H1 (cell line): ENCODE measurements at regions not wholly inside any gene's neighbourhood (a gene's known extent, or its start where the extent isn't known, plus 50 kb on each side); places are given as distances from the start of the nearest gene placed in this dataset. TPM values are rescaled to one million over a fixed set of nuclear protein-coding genes. Genes with fewer than 3 reads are reported as not detected.

Experiments
- CTCF ChIA-PET: fragments of 300-600 bp; sonication (Branson Sonifier 250); formaldehyde crosslinking; loops from one replicate; lab custom pipeline; 2021; ENCODE audit not compliant: partially characterized antibody; lab: Charles Lee
- POLR2A ChIA-PET: fragments of 300-600 bp; sonication (Branson Sonifier 250); formaldehyde crosslinking; loops from one replicate; lab custom pipeline; 2021; ENCODE audit warnings: inconsistent platforms; ENCODE audit not compliant: partially characterized antibody; lab: Charles Lee
- DNase-seq, 2 experiments: peaks; one replicate each; pipeline versions ENCODE4 v3.0.0 to v3.0.0-alpha.2; 2010 to 2022; ENCODE audit warnings: low spot score in 2 of 2, low read depth in 1 of 2, mixed read lengths in 1 of 2
- FAIRE-seq: peaks from 2 replicates; lab custom pipeline; 2011; peaks lifted over from hg19 to GRCh38; lab: Jason Lieb, UNC
- H2AFZ ChIP-seq: 2 replicates; pipeline ENCODE4 v1.8.1; 2012; ENCODE audit warnings: low read length, inconsistent platforms
- H2AK5ac ChIP-seq: 2 replicates; pipeline ENCODE4 v1.6.1; 2013; ENCODE audit warnings: low read depth, low read length
- H2BK120ac ChIP-seq: replicated peaks from 2 replicates; pipeline ENCODE3; 2013; ENCODE audit warnings: low read depth, low read length, inconsistent platforms
- H2BK12ac ChIP-seq: 2 replicates; pipeline ENCODE4 v1.6.1; 2013; ENCODE audit warnings: low read depth, low read length
- H2BK15ac ChIP-seq: 2 replicates; pipeline ENCODE4 v1.6.1; 2013; ENCODE audit warnings: low read length
- H2BK20ac ChIP-seq: 2 replicates; pipeline ENCODE4 v1.6.1; 2013; ENCODE audit warnings: low read length
- H2BK5ac ChIP-seq: 2 replicates; pipeline ENCODE4 v1.6.1; 2013; ENCODE audit warnings: low read depth, low read length
- H3K14ac ChIP-seq: 2 replicates; pipeline ENCODE4 v1.6.1; 2013; ENCODE audit warnings: inconsistent platforms; ENCODE audit not compliant: insufficient read length
- H3K18ac ChIP-seq: 2 replicates; pipeline ENCODE4 v1.6.1; 2013; ENCODE audit warnings: low read length; ENCODE audit errors: extremely low read depth
- H3K23ac ChIP-seq: 2 replicates; pipeline ENCODE4 v1.6.1; 2013; ENCODE audit warnings: inconsistent platforms; ENCODE audit not compliant: insufficient read length
- H3K23me2 ChIP-seq: 2 replicates; pipeline ENCODE4 v1.6.1; 2013; ENCODE audit warnings: low read depth, low read length
- H3K27ac ChIP-seq: 2 replicates; pipeline ENCODE4 v1.6.1; 2011; ENCODE audit warnings: low read depth, low read length, inconsistent platforms
- H3K27me3 ChIP-seq, 4 experiments: replicated peaks in 1 of 4; 1 replicate in 1 of 4; 2 replicates in 3 of 4; pipeline versions ENCODE4 v1.6.1 to v1.8.1; 2011 to 2013; ENCODE audit warnings: low read length in 3 of 4, mild to moderate bottlenecking in 3 of 4, inconsistent platforms in 2 of 4, mixed read lengths in 2 of 4, moderate library complexity in 1 of 4; ENCODE audit not compliant: control insufficient read depth in 3 of 4, insufficient read depth in 3 of 4; ENCODE audit errors: extremely low read depth in 1 of 4
- H3K36me3 ChIP-seq, 4 experiments: 2 replicates each; pipeline versions ENCODE4 v1.6.1 to v1.8.1; 2011 to 2013; ENCODE audit warnings: mild to moderate bottlenecking in 4 of 4, low read length in 3 of 4, moderate library complexity in 2 of 4, control low read depth in 1 of 4, inconsistent platforms in 1 of 4; ENCODE audit not compliant: insufficient read depth in 4 of 4, control insufficient read depth in 2 of 4
- H3K4ac ChIP-seq: replicated peaks from 2 replicates; pipeline ENCODE3; 2013; ENCODE audit warnings: low read length, low read depth, mixed read lengths, inconsistent platforms; ENCODE audit not compliant: insufficient read length
- H3K4me1 ChIP-seq, 4 experiments: replicated peaks in 1 of 4; 1 replicate in 1 of 4; 2 replicates in 3 of 4; pipeline versions ENCODE4 v1.6.1 to v1.8.1; 2011 to 2013; ENCODE audit warnings: low read length in 3 of 4, inconsistent platforms in 2 of 4, mixed read lengths in 1 of 4; ENCODE audit not compliant: insufficient read depth in 4 of 4, control insufficient read depth in 3 of 4
- H3K4me2 ChIP-seq, 2 experiments: 2 replicates each; pipeline versions ENCODE4 v1.6.1 to v1.8.1; 2011 to 2013; ENCODE audit warnings: low read depth in 2 of 2, low read length in 2 of 2, control low read depth in 1 of 2, inconsistent platforms in 1 of 2, mild to moderate bottlenecking in 1 of 2; ENCODE audit not compliant: insufficient read depth in 1 of 2
- H3K4me3 ChIP-seq, 4 experiments: fragments of 200-600, 300-600 bp in 1 of 4; sonication (generic), shearing (Covaris generic), sonication (Bioruptor Twin) in 1 of 4; 2 replicates each; pipeline versions ENCODE4 v1.5.1 to v1.8.1; 2011 to 2016; ENCODE audit warnings: low read length in 4 of 4, low read depth in 3 of 4, control low read depth in 2 of 4, inconsistent platforms in 2 of 4, mild to moderate bottlenecking in 2 of 4, mixed read lengths in 1 of 4, moderate library complexity in 1 of 4; ENCODE audit not compliant: insufficient read depth in 2 of 4; ENCODE audit errors: extremely low read depth in 1 of 4
- H3K56ac ChIP-seq: replicated peaks from 2 replicates; pipeline ENCODE3; 2013; ENCODE audit warnings: low read depth, mild to moderate bottlenecking, mixed read lengths, low read length, inconsistent platforms; ENCODE audit not compliant: insufficient read length
- H3K79me1 ChIP-seq: 2 replicates; pipeline ENCODE4 v1.6.1; 2013; ENCODE audit warnings: low read depth, low read length, control low read depth
- H3K79me2 ChIP-seq, 2 experiments: 2 replicates each; pipeline versions ENCODE4 v1.6.1 to v1.8.1; 2012 to 2013; ENCODE audit warnings: low read length in 2 of 2, mild to moderate bottlenecking in 2 of 2, inconsistent platforms in 1 of 2; ENCODE audit not compliant: insufficient read depth in 2 of 2, control insufficient read depth in 1 of 2
- H3K9ac ChIP-seq, 4 experiments: replicated peaks in 1 of 4; 1 replicate in 1 of 4; 2 replicates in 3 of 4; pipeline versions ENCODE4 v1.6.1 to v1.8.1; 2011 to 2013; ENCODE audit warnings: low read depth in 3 of 4, low read length in 3 of 4, control low read depth in 2 of 4, mild to moderate bottlenecking in 2 of 4, moderate library complexity in 2 of 4, inconsistent platforms in 1 of 4; ENCODE audit errors: extremely low read depth in 1 of 4
- H3K9me3 ChIP-seq, 2 experiments: 2 replicates each; pipeline versions ENCODE4 v1.6.1 to v1.8.1; 2012 to 2013; ENCODE audit warnings: mild to moderate bottlenecking in 2 of 2, moderate library complexity in 2 of 2, control low read depth in 1 of 2, inconsistent platforms in 1 of 2, low read depth in 1 of 2, low read length in 1 of 2, mixed read lengths in 1 of 2; ENCODE audit not compliant: insufficient read depth in 2 of 2
- H4K20me1 ChIP-seq, 2 experiments: replicated peaks in 1 of 2; 2 replicates each; pipeline versions ENCODE3 to v1.8.1; 2011 to 2013; ENCODE audit warnings: inconsistent platforms in 2 of 2, low read length in 2 of 2, mild to moderate bottlenecking in 1 of 2; ENCODE audit not compliant: insufficient read depth in 2 of 2, control insufficient read depth in 1 of 2
- H4K5ac ChIP-seq: 2 replicates; pipeline ENCODE4 v1.6.1; 2013; ENCODE audit warnings: low read length, low read depth, mixed read lengths, inconsistent platforms; ENCODE audit not compliant: insufficient read length
- H4K8ac ChIP-seq: 2 replicates; pipeline ENCODE4 v1.8.0; 2013; ENCODE audit warnings: mild to moderate bottlenecking, moderate library complexity, low read length, inconsistent platforms; ENCODE audit not compliant: insufficient read depth; ENCODE audit errors: extremely low read depth
- H4K91ac ChIP-seq: replicated peaks from 2 replicates; pipeline ENCODE3; 2013; ENCODE audit warnings: low read length, mixed read lengths, inconsistent platforms; ENCODE audit not compliant: insufficient read length
- KDM5A ChIP-seq: fragments of 200-600 bp; IDR thresholded peaks from 2 replicates; pipeline ENCODE4 v1.7.1; 2012; ENCODE audit warnings: mild to moderate bottlenecking, low read length, inconsistent platforms, mixed read lengths
- WGBS, 2 experiments: shearing (Covaris generic) in 1 of 2; methylation state at CpG; one replicate each; pipeline versions ENCODE4 v1.1.6 to v1.1.7; 2013 to 2015; ENCODE audit warnings: low lambda C conversion rate in 2 of 2, mixed read lengths in 2 of 2, inconsistent platforms in 1 of 2, low coverage in 1 of 2, missing lambda C conversion rate in 1 of 2; ENCODE audit not compliant: insufficient replicate concordance in 2 of 2, insufficient coverage in 1 of 2, insufficient read length in 1 of 2; ENCODE audit errors: extremely low coverage in 1 of 2, missing lambda C conversion rate in 1 of 2; 5-methylcytosine and 5-hydroxymethylcytosine counted together
- microRNA counts: library from miRNA; unstranded; fragments of <30 nt; microRNA quantifications from one replicate; lab custom pipeline; 2015
- microRNA-seq, 2 experiments: library from miRNA; unstranded; fragments of <30 nt; microRNA quantifications; one replicate each; pipeline versions ENCODE4 to v1.2.0, GENCODE V29; 2016 to 2020; ENCODE audit warnings: borderline microRNAs expressed in 2 of 2, borderline number of aligned reads in 2 of 2, borderline replicate concordance in 1 of 2
- small RNA-seq: library from polyadenylated mRNA; stranded (forward); fragments of <200 nt; extraction: miRNeasy Mini kit (QIAGEN cat#:217004); gene quantifications from one replicate; pipeline ENCODE3, GENCODE V24; 2013; ENCODE audit not compliant: insufficient read depth
- TF ChIP-seq, protein P1 (sequence below): IDR thresholded peaks from 2 replicates; pipeline ENCODE4 v1.6.1; 2012; ENCODE audit warnings: low read length, inconsistent platforms

DNA sequence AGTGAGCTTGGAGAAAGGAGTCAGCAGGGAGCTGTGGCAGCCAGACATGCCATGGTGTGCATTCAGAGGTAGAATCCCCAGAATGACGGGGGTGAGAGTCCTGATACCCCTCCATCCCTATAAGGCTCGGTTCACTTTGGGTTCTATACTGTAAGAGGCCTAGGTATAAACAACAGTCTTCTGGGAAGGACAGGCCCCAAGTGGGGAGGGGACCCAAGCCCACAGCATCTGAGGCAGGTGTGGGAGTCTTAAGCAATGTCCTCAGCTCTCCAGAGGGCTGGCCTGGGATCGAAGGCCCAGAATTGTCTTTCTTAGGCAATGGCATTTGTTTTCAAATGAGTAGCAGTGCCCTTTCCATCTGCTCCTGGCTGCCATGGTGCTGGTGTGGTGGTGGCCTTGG, 50.2 kb upstream of the MAMLD1 start:
- H2BK20ac ChIP-seq: no peak overlapping the region
- no peaks in the 10 kb centered on the region for H3K79me2 ChIP-seq
- H2BK15ac ChIP-seq: no peak overlapping the region
- H2AK5ac ChIP-seq: no peak overlapping the region
- 61% methylated on average over 3 of the region's 3 CpGs; no CpG with 5 or more reads in 1 of the 2 experiments for WGBS, 2 experiments
- no peak overlapping the region for H4K5ac ChIP-seq
- H3K27me3 ChIP-seq: no peaks in the 10 kb centered on the region
- DNase-seq: no peak
- H2BK12ac ChIP-seq: no peak overlapping the region
- H3K23me2 ChIP-seq: no peaks in the 10 kb centered on the region
- no peaks in the 10 kb centered on the region for H3K4me1 ChIP-seq
- H3K79me1 ChIP-seq: no peaks in the 10 kb centered on the region
- ChIA-PET CTCF (no interaction called here), POLR2A (no interaction called here)
- H2AFZ ChIP-seq: no peak overlapping the region
- no peak overlapping the region for H4K91ac ChIP-seq
- H3K4me3 ChIP-seq: no peak overlapping the region
- H4K20me1 ChIP-seq: no peaks in the 10 kb centered on the region
- no peak overlapping the region for H2BK120ac ChIP-seq
- no peak overlapping the region for H3K56ac ChIP-seq
- H3K9me3 ChIP-seq: no peaks in the 10 kb centered on the region
- no peak overlapping the region for H4K8ac ChIP-seq
- H2BK5ac ChIP-seq: no peak overlapping the region
- no peak overlapping the region for H3K4ac ChIP-seq
- H3K4me2 ChIP-seq: no peak overlapping the region
- H3K18ac ChIP-seq: no peak overlapping the region
- no peak for FAIRE-seq
- no peak overlapping the region for H3K14ac ChIP-seq
- H3K23ac ChIP-seq: no peak overlapping the region
- H3K9ac ChIP-seq: no peak overlapping the region
- H3K36me3 ChIP-seq: no peaks in the 10 kb centered on the region
- TF ChIP-seq, protein P1, sequence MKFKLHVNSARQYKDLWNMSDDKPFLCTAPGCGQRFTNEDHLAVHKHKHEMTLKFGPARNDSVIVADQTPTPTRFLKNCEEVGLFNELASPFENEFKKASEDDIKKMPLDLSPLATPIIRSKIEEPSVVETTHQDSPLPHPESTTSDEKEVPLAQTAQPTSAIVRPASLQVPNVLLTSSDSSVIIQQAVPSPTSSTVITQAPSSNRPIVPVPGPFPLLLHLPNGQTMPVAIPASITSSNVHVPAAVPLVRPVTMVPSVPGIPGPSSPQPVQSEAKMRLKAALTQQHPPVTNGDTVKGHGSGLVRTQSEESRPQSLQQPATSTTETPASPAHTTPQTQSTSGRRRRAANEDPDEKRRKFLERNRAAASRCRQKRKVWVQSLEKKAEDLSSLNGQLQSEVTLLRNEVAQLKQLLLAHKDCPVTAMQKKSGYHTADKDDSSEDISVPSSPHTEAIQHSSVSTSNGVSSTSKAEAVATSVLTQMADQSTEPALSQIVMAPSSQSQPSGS: no peak
- TF ChIP-seq KDM5A: no peak
- no peak overlapping the region for H3K27ac ChIP-seq

MicroRNAs in the stretch of these regions (microRNA counts, 767-probe panel; counts per million panel counts)
- 879 counts per million, percentile 95 among the panel's probes with 10 or more counts for microRNA hsa-miR-2114-5p (lab: Ali Mortazavi, UCI)

Small RNAs in the stretch of these regions (microRNA-seq; reads per million reads assigned to microRNA genes)
- gene MIR2114: 0 reads per million in 2 experiments

Small RNAs in the stretch of these regions (small RNA-seq; reads per million reads assigned to genes)
- gene MIR2114: not detected
